Body of pancreas (tissue), 4 donors: ENCODE measurements at regions not wholly inside any gene's neighbourhood (a gene's known extent, or its start where the extent isn't known, plus 50 kb on each side); places are given as distances from the start of the nearest gene placed in this dataset.

Experiments used
- CTCF ChIP-seq, 7 experiments: fragments of 450-650 bp in 4 of 7; fragments of 200-600 bp in 3 of 7; sonication (generic) in 3 of 7; IDR thresholded peaks; one replicate each; pipeline ENCODE4 v1.5.1; 2016 to 2019; ENCODE audit warnings: antibody characterized with exemption in 7 of 7
- POLR2A ChIP-seq, 3 donors: fragments of 450-650 bp; IDR thresholded peaks; one replicate each; pipeline ENCODE4 v1.6.1; 2016; ENCODE audit warnings: antibody characterized with exemption in 3 of 3, mild to moderate bottlenecking in 2 of 3

- TF ChIP-seq CTCF (IDR thresholded peaks at IDR 0.05) = no peak
- TF ChIP-seq POLR2A (IDR thresholded peaks at IDR 0.05) = no peak
These were observed 1063.4 kb upstream of the GHITM start for GRCh38 chr10:83075815-83076355.
